ENCODE measurements at regions not wholly inside any gene's neighbourhood (a gene's known extent, or its start where the extent isn't known, plus 50 kb on each side); places are given as distances from the start of the nearest gene placed in this dataset.

GRCh38 chr2:501667-502066, 175.5 kb downstream of the TMEM18 start:
- H3K9me3 Mint-ChIP-seq: no peaks in the 10 kb centered on the region
- peaks cover 10% of the 10 kb centered on the region for H3K27me3 Mint-ChIP-seq
- no peaks in the 10 kb centered on the region for H3K4me1 Mint-ChIP-seq
- no peak overlapping the region for H3K4me3 Mint-ChIP-seq
- H3K27ac Mint-ChIP-seq: no peak overlapping the region
- no peaks in the 10 kb centered on the region for H3K36me3 Mint-ChIP-seq
- no peak for ATAC-seq

GRCh38 chr2:501130-501529, 176.1 kb downstream of the TMEM18 start:
- peaks cover 10% of the 10 kb centered on the region for H3K27me3 Mint-ChIP-seq
- no peak overlapping the region for H3K4me3 Mint-ChIP-seq
- H3K36me3 Mint-ChIP-seq: no peaks in the 10 kb centered on the region
- no peak for ATAC-seq
- no peaks in the 10 kb centered on the region for H3K4me1 Mint-ChIP-seq
- no peaks in the 10 kb centered on the region for H3K9me3 Mint-ChIP-seq
- no peak overlapping the region for H3K27ac Mint-ChIP-seq

- H3K4me1 Mint-ChIP-seq: no peaks in the 10 kb centered on the region
- no peak for ATAC-seq
- H3K4me3 Mint-ChIP-seq: no peak overlapping the region
- H3K27me3 Mint-ChIP-seq: peaks cover 8% of the 10 kb centered on the region
- no peaks in the 10 kb centered on the region for H3K36me3 Mint-ChIP-seq
- H3K9me3 Mint-ChIP-seq: no peaks in the 10 kb centered on the region
- no peak overlapping the region for H3K27ac Mint-ChIP-seq
Measured at GRCh38 chr2:499726-500125, 177.5 kb downstream of the TMEM18 start.

- H3K27ac Mint-ChIP-seq: no peak overlapping the region
- H3K9me3 Mint-ChIP-seq: no peaks in the 10 kb centered on the region
- H3K27me3 Mint-ChIP-seq: peaks cover under 1% of the 10 kb centered on the region
- ATAC-seq: no peak
- no peaks in the 10 kb centered on the region for H3K36me3 Mint-ChIP-seq
- no peak overlapping the region for H3K4me3 Mint-ChIP-seq
- no peaks in the 10 kb centered on the region for H3K4me1 Mint-ChIP-seq
Measured at GRCh38 chr2:498493-499178, 178.6 kb downstream of the TMEM18 start.

- H3K9me3 Mint-ChIP-seq: no peaks in the 10 kb centered on the region
- no peaks in the 10 kb centered on the region for H3K36me3 Mint-ChIP-seq
- H3K27ac Mint-ChIP-seq: no peak overlapping the region
- ATAC-seq: no peak
- no peak overlapping the region for H3K4me3 Mint-ChIP-seq
- peaks cover 7% of the 10 kb centered on the region for H3K27me3 Mint-ChIP-seq
- no peaks in the 10 kb centered on the region for H3K4me1 Mint-ChIP-seq
Measured at GRCh38 chr2:497770-498492, 179.3 kb downstream of the TMEM18 start.

GRCh38 chr2:496729-497128, 180.5 kb downstream of the TMEM18 start:
- H3K27me3 Mint-ChIP-seq: peaks cover 19% of the 10 kb centered on the region

GRCh38 chr2:495745-496275, 181.4 kb downstream of the TMEM18 start:
- Mint-ChIP-seq H3K27ac (no peak overlapping the region), H3K4me1 (no peaks in the 10 kb centered on the region), H3K4me3 (no peak overlapping the region), H3K27me3 (peaks cover 28% of the 10 kb centered on the region), H3K36me3 (no peaks in the 10 kb centered on the region), H3K9me3 (no peaks in the 10 kb centered on the region)
- no peak for ATAC-seq

More at GRCh38 chr2:496729-497128, 180.5 kb downstream of the TMEM18 start:
- no peak overlapping the region for H3K4me3 Mint-ChIP-seq
- H3K4me1 Mint-ChIP-seq: no peaks in the 10 kb centered on the region
- H3K27ac Mint-ChIP-seq: no peak overlapping the region
- ATAC-seq: no peak
- no peaks in the 10 kb centered on the region for H3K9me3 Mint-ChIP-seq
- H3K36me3 Mint-ChIP-seq: no peaks in the 10 kb centered on the region

- H3K36me3 Mint-ChIP-seq: no peaks in the 10 kb centered on the region
- no peak overlapping the region for H3K27ac Mint-ChIP-seq
- no peaks in the 10 kb centered on the region for H3K4me1 Mint-ChIP-seq
- no peak for ATAC-seq
- H3K9me3 Mint-ChIP-seq: no peaks in the 10 kb centered on the region
- peaks cover 28% of the 10 kb centered on the region for H3K27me3 Mint-ChIP-seq
- H3K4me3 Mint-ChIP-seq: no peak overlapping the region
Measured at GRCh38 chr2:494853-495252, 182.4 kb downstream of the TMEM18 start.

- Mint-ChIP-seq H3K9me3 (no peaks in the 10 kb centered on the region), H3K4me1 (no peaks in the 10 kb centered on the region), H3K36me3 (no peaks in the 10 kb centered on the region)
Measured at GRCh38 chr2:493228-493627, 184.0 kb downstream of the TMEM18 start.

GRCh38 chr2:492178-492577, 185.0 kb downstream of the TMEM18 start:
- no peak for ATAC-seq
- Mint-ChIP-seq H3K27ac (no peak overlapping the region), H3K4me1 (no peaks in the 10 kb centered on the region), H3K36me3 (no peaks in the 10 kb centered on the region), H3K4me3 (no peak overlapping the region), H3K27me3 (peaks cover 35% of the 10 kb centered on the region), H3K9me3 (no peaks in the 10 kb centered on the region)

More at GRCh38 chr2:493228-493627, 184.0 kb downstream of the TMEM18 start:
- ATAC-seq: no peak
- Mint-ChIP-seq H3K27ac (no peak overlapping the region), H3K27me3 (peaks cover 35% of the 10 kb centered on the region), H3K4me3 (no peak overlapping the region)

GRCh38 chr2:489838-490237, 187.4 kb downstream of the TMEM18 start:
- Mint-ChIP-seq H3K27ac (no peak overlapping the region), H3K9me3 (no peaks in the 10 kb centered on the region), H3K4me3 (no peak overlapping the region), H3K36me3 (no peaks in the 10 kb centered on the region), H3K27me3 (peaks cover 35% of the 10 kb centered on the region), H3K4me1 (no peaks in the 10 kb centered on the region)
- ATAC-seq: no peak

GRCh38 chr2:489084-489483, 188.1 kb downstream of the TMEM18 start:
- Mint-ChIP-seq H3K27ac (no peak overlapping the region), H3K36me3 (no peaks in the 10 kb centered on the region), H3K27me3 (peaks cover 35% of the 10 kb centered on the region), H3K9me3 (no peaks in the 10 kb centered on the region), H3K4me3 (no peak overlapping the region), H3K4me1 (no peaks in the 10 kb centered on the region)
- no peak for ATAC-seq

GRCh38 chr2:487186-488079, 189.8 kb downstream of the TMEM18 start:
- H3K27ac Mint-ChIP-seq: no peak overlapping the region
- H3K4me3 Mint-ChIP-seq: no peak overlapping the region
- no peaks in the 10 kb centered on the region for H3K4me1 Mint-ChIP-seq
- H3K36me3 Mint-ChIP-seq: no peaks in the 10 kb centered on the region
- H3K9me3 Mint-ChIP-seq: no peaks in the 10 kb centered on the region
- H3K27me3 Mint-ChIP-seq: peaks cover 23% of the 10 kb centered on the region
- ATAC-seq: no peak

GRCh38 chr2:486371-486770, 190.8 kb downstream of the TMEM18 start:
- H3K27ac Mint-ChIP-seq: no peak overlapping the region
- H3K4me3 Mint-ChIP-seq: no peak overlapping the region
- H3K36me3 Mint-ChIP-seq: no peaks in the 10 kb centered on the region
- no peaks in the 10 kb centered on the region for H3K9me3 Mint-ChIP-seq
- no peak for ATAC-seq
- peaks cover 12% of the 10 kb centered on the region for H3K27me3 Mint-ChIP-seq
- no peaks in the 10 kb centered on the region for H3K4me1 Mint-ChIP-seq

GRCh38 chr2:481388-481787, 193.5 kb upstream of the ALKAL2 start:
- no peak overlapping the region for H3K27ac Mint-ChIP-seq
- ATAC-seq: no peak
- no peak overlapping the region for H3K4me3 Mint-ChIP-seq
- H3K4me1 Mint-ChIP-seq: no peaks in the 10 kb centered on the region
- no peaks in the 10 kb centered on the region for H3K9me3 Mint-ChIP-seq
- H3K36me3 Mint-ChIP-seq: no peaks in the 10 kb centered on the region
- H3K27me3 Mint-ChIP-seq: no peaks in the 10 kb centered on the region
